DMS53 (cell line): ENCODE measurements at regions not wholly inside any gene's neighbourhood (a gene's known extent, or its start where the extent isn't known, plus 50 kb on each side); places are given as distances from the start of the nearest gene placed in this dataset.
A peak's percentile ranks its signal among the peaks of the same experiment; 100 is the strongest.

Source experiments
- DNase-seq: peaks from one replicate; lab custom pipeline; 2025; lab: John Stamatoyannopoulos, UW

GRCh38 chr4:138858419-138858818, 157.2 kb upstream of the NOCT start:
- no peak for DNase-seq

DNA sequence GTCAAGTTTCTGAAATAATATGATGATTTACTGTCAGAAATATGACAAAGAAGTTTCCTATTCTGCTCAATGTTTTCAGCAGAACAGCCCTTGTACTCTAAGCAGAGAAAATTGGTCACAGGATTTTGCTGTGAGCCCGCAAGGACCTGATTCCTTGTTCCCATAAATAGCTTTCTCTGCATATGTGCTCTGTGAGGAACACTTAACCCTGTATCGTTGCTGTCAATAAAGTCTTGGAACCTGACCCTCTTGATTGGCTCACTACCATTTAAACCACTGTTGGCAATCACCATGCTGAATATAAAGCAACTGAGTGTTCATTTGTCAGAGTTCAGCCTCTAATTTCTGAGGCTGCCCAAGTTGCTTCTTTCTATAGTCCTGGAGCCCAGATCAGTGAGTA, 158.2 kb upstream of the NOCT start:
- no peak for DNase-seq

DNA sequence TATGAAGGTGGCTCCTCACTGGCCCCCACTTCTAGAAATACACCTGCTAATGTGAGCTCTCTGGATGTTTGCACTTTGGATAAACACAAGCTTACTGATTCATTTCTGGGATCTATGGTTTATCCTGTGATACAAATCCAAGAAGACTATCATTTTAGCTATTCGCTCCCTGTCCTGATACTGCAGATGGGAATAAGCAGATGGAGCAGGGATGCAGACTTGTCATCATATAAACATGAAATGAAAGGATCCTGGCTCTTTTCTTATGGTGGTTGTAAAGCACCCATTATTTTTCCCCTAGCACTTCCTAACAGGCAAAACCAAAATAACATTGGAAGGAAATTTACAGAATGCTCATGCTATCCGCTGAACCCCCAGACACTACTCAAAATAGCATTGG, 162.9 kb upstream of the NOCT start:
- no peak for DNase-seq

GRCh38 chr4:138851391-138852335, 163.9 kb upstream of the NOCT start:
- DNase-seq = no peak

DNA sequence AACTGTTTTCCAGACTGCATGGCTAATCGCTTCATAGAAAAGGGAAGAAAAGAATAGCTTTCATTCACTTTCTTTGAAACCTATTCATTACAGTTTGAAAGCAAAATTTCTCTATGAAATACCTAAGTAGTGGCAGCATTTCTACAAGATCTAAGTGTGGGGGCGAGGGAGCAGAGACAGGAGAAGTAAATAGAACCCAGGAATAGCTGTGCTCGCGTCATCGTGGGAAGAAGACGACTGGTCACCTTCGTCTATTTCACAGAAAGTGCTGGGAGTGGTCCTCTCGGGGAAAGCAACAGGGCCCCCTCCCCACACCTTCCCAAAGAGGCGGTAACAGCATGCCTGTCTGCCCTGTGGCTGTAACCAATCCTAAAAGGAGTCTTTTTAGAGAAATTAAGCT, 169.9 kb upstream of the NOCT start:
- DNase-seq = no peak

- DNase-seq = no peak
Observed at GRCh38 chr4:138845054-138845453, 170.5 kb upstream of the NOCT start.

GRCh38 chr4:138843616-138844015, 172.0 kb upstream of the NOCT start:
- DNase-seq = no peak

DNA sequence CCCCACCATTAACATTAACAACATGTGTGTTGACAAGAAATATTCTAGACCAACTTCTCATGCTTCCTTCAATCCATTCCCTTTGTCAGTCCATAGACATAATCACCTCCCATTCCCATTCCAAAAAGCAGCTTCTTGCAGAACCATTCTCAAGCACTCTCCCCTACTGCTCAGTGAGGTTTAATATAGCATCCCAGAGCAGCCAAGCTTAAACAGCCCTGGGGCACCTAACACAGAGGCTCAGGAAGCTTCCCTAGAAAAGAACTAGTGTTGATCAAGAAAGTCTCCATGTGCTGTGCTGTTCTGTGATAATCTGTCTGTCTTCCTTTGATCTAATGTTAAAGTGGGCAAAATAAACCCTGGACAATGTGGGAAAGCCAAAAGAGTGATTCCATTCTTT, 174.2 kb upstream of the NOCT start:
- no peak for DNase-seq

- no peak for DNase-seq
Observed at GRCh38 chr4:138838251-138838650, 177.3 kb upstream of the NOCT start.

GRCh38 chr4:138835832-138836533, 179.6 kb upstream of the NOCT start:
- peak; percentile 50 for DNase-seq

DNA sequence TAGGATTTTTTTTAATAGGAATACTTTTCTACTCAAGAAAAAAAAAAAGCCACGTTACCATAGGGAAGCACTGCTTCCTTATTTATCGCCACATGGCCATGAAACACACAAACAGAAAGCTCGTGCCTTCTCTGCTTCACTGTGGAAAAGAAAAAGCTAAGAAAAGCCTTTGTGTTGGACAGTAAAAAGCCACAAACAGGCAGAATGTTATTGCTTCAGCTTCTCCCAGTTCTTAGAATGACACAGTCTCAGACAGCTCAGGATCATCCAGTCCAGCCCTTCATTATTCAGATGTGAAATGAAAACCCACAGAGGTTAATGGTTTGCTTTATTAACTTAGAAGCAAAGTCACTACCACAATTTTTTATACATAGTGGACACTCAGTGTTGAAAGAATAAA, 181.6 kb upstream of the NOCT start:
- DNase-seq = no peak

DNA sequence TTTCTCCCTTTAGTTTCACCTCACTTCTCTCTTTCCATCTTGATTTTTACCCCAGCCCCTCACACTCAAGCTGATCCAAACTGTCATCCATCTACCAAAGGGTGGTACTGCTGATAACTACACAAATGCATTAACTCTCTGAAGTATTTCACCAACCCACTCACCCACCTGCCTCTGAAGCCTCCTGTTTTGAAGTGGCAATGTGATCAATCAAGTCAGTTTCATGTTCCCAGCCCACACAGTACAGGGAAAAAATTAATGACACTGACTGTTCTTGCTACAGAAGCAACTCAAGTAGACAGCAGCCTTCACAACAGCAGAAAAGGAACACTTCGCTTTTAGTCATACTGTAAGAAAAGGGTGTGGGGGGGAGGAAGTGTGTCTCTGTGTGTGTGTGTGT, 183.0 kb upstream of the NOCT start:
- DNase-seq = no peak

- DNase-seq = peak; percentile 15
Observed at GRCh38 chr4:138831948-138832347, 183.6 kb upstream of the NOCT start.

DNA sequence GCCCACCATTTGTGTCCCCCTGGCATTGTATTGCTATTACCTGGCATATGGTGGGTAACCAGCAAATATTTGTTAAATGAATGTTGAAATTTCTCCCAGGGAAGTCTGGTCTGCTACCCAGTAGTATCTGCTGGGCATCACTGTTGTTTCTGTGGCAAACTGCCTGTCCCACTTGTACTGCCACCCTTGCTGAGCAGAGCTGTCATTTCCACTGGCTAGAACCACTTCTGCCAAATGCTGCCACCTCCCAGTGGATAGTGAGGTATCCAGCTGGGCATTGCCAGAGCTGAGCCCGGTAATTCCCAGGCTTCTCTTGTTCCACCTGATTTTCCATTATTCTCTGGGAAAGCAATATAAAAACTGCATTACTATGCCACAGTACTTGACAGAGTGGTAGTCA, 186.7 kb upstream of the NOCT start:
- no peak for DNase-seq

GRCh38 chr4:138826754-138827153, 188.8 kb upstream of the NOCT start:
- no peak for DNase-seq

DNA sequence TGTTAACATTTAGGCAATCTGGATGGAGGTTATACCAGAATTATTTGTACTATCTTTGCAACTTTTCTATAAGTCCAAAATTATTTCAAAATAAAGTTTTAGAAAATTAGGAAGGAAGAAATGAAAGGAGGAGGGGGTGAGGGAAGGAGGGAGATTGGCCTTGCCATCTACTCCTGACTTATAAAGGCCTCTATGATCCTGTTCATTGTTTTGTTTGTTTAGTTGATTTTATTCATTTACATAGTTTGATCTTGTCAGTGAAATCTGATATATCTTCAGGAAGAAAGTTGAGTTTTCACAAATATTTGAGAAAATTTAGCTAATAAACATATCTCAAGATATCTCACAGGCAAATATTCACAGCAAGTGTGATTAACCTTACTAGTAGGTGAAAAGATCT, 189.3 kb upstream of the NOCT start:
- DNase-seq = no peak

DNA sequence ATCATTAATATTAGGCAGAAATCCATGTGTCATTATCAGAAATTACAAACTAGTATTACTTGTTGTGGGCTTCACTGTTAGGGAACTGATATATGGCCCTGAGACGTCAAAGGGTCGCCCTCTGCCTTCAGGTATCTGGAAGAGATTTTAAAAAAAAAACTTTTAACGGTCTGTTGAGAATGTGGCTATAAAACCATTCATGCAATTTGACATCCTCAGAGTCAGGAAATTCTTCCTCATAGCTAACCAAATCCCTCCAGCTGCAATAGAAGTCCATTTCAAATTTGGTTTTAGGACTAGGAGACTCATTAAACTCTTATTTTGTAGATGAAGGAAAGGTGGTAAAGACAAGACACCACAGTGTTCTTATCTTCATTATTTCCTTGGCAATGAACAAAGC, 194.2 kb upstream of the NOCT start:
- no peak for DNase-seq

GRCh38 chr4:138816875-138817274, 198.7 kb upstream of the NOCT start:
- no peak for DNase-seq

GRCh38 chr4:138815811-138816210, 199.8 kb upstream of the NOCT start:
- no peak for DNase-seq

GRCh38 chr4:138805736-138806135, 209.8 kb upstream of the NOCT start:
- no peak for DNase-seq

GRCh38 chr4:138804711-138805110, 210.9 kb upstream of the NOCT start:
- DNase-seq = no peak

GRCh38 chr4:138803051-138803450, 212.5 kb upstream of the NOCT start:
- no peak for DNase-seq

GRCh38 chr4:138802499-138802898, 213.1 kb upstream of the NOCT start:
- DNase-seq = no peak
